ENCODE measurements at regions not wholly inside any gene's neighbourhood (a gene's known extent, or its start where the extent isn't known, plus 50 kb on each side); places are given as distances from the start of the nearest gene placed in this dataset.

- POLR2A ChIA-PET (ENCODE audit: unreplicated experiment): no interaction called here
Observed at GRCh38 chr5:3347741-3348140, 247.9 kb upstream of the IRX1 start.

DNA sequence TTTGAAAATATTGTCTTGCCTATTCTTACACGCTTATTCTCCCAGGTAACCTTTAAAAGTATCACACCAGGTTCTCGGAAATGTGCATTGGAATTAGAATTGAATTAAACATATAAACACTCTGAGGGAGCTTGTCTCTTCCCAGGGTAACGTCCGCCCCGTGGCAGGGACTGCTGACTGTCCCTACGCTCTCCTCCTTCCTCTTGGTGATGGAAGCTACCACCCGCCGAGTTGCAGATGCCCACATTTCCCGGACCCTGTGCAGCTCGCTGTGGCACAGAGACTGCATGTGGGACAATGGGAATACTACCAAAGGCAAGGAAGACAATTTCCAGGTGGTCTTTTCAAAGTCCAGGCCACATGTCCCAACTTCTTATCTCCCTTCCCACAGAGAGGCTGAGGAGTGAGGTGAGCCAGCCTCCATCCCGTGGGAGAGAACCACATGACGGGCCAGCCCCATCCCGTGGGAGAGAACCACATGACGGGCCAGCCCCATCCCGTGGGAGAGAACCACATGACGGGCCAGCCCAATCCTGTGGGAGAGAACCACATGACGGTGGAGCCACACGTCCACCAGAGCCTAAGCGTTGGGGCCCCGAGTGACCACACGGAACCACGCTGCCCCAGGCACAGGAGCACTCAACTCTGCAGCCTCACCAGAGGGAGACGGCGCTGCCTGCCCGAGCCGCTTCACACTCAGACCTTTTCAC is 249.4 kb upstream of the IRX1 start:
- Histone ChIP-seq H3K36me3 (ENCODE audit: low read depth) (no peaks in the 10 kb centered on the region), H3K79me2 (ENCODE audit: low read depth) (no peaks in the 10 kb centered on the region), H3K27me3 (ENCODE audit: insufficient read depth, low read depth) (peaks cover 95% of the 10 kb centered on the region), H3K27ac (no peak overlapping the region), H3K9me2 (ENCODE audit: insufficient read depth) (no peaks in the 10 kb centered on the region), H3K9me3 (ENCODE audit: insufficient read depth, low read depth) (no peaks in the 10 kb centered on the region), H2AFZ (no peak overlapping the region), H4K20me1 (ENCODE audit: insufficient read depth) (no peaks in the 10 kb centered on the region), H3F3A (ENCODE audit: insufficient read depth, low read depth) (no peaks in the 10 kb centered on the region), H3K4me2 (no peak overlapping the region), H3K4me1 (replicated peaks; ENCODE audit: insufficient read depth) (no peaks in the 10 kb centered on the region), H3K4me3 (no peak overlapping the region)
- POLR2A ChIA-PET (ENCODE audit: unreplicated experiment): no interaction called here
- DNase-seq: no peak
- BruUV-seq (replicated peaks): no TSS peak
- no peak for TF ChIP-seq EZH2 (IDR thresholded peaks at IDR 0.05; ENCODE audit: low read depth)
- intact Hi-C loops (cut with micrococcal nuclease; ENCODE audit: unreplicated experiment): no loop called here
- CTCF ChIA-PET: no interaction called here

More at GRCh38 chr5:3347741-3348140, 247.9 kb upstream of the IRX1 start:
- no peaks in the 10 kb centered on the region for H3K4me1 ChIP-seq (replicated peaks; ENCODE audit: insufficient read depth)
- H2AFZ ChIP-seq: no peak overlapping the region
- no peaks in the 10 kb centered on the region for H3K79me2 ChIP-seq (ENCODE audit: low read depth)
- H3K4me3 ChIP-seq: no peak overlapping the region
- no peaks in the 10 kb centered on the region for H3K36me3 ChIP-seq (ENCODE audit: low read depth)
- CTCF ChIA-PET: no interaction called here
- DNase-seq: no peak
- no peak overlapping the region for H3K27ac ChIP-seq
- no peak overlapping the region for H3K4me2 ChIP-seq
- H3K9me2 ChIP-seq (ENCODE audit: insufficient read depth): no peaks in the 10 kb centered on the region
- no TSS peak for BruUV-seq (replicated peaks)
- TF ChIP-seq EZH2 (IDR thresholded peaks at IDR 0.05; ENCODE audit: low read depth): no peak
- TF ChIP-seq, protein P1, sequence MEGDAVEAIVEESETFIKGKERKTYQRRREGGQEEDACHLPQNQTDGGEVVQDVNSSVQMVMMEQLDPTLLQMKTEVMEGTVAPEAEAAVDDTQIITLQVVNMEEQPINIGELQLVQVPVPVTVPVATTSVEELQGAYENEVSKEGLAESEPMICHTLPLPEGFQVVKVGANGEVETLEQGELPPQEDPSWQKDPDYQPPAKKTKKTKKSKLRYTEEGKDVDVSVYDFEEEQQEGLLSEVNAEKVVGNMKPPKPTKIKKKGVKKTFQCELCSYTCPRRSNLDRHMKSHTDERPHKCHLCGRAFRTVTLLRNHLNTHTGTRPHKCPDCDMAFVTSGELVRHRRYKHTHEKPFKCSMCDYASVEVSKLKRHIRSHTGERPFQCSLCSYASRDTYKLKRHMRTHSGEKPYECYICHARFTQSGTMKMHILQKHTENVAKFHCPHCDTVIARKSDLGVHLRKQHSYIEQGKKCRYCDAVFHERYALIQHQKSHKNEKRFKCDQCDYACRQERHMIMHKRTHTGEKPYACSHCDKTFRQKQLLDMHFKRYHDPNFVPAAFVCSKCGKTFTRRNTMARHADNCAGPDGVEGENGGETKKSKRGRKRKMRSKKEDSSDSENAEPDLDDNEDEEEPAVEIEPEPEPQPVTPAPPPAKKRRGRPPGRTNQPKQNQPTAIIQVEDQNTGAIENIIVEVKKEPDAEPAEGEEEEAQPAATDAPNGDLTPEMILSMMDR (conservative IDR thresholded peaks at IDR 0.05): no peak
- H4K20me1 ChIP-seq (ENCODE audit: insufficient read depth): no peaks in the 10 kb centered on the region
- H3K27me3 ChIP-seq (ENCODE audit: insufficient read depth, low read depth): peaks cover 89% of the 10 kb centered on the region
- intact Hi-C loops (cut with micrococcal nuclease; ENCODE audit: unreplicated experiment): no loop called here
- no peaks in the 10 kb centered on the region for H3F3A ChIP-seq (ENCODE audit: insufficient read depth, low read depth)
- no peaks in the 10 kb centered on the region for H3K9me3 ChIP-seq (ENCODE audit: insufficient read depth, low read depth)

DNA sequence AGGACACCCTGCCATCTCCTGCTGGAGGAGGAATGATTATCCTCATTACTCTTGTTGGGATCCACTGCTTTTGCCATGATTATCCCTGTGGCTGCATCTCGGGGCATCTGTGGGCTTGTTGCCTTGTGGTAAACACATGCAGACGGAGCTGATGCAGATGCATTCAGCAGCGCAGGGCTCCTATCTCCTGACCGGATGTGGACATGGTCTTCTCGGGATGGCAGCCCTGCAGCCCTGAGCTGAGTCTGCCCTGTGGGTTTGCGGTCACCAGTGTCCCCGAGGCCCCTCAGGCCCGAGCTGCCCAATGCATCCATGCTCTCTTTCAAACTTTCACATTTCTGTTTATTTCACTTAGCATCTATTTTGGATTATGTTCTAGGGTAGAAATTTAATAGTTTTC is 250.4 kb upstream of the IRX1 start:
- BruUV-seq (replicated peaks): no TSS peak
- POLR2A ChIA-PET (ENCODE audit: unreplicated experiment): no interaction called here
- no peak overlapping the region for H3K4me2 ChIP-seq

More for the DNA sequence above, 250.4 kb upstream of the IRX1 start:
- CTCF ChIA-PET: no interaction called here
- Histone ChIP-seq H3K4me1 (replicated peaks; ENCODE audit: insufficient read depth) (no peaks in the 10 kb centered on the region), H3K9me2 (ENCODE audit: insufficient read depth) (no peaks in the 10 kb centered on the region), H3K9me3 (ENCODE audit: insufficient read depth, low read depth) (no peaks in the 10 kb centered on the region), H3F3A (ENCODE audit: insufficient read depth, low read depth) (no peaks in the 10 kb centered on the region), H3K4me3 (no peak overlapping the region), H3K27ac (no peak overlapping the region), H4K20me1 (ENCODE audit: insufficient read depth) (no peaks in the 10 kb centered on the region), H3K79me2 (ENCODE audit: low read depth) (no peaks in the 10 kb centered on the region), H3K27me3 (ENCODE audit: insufficient read depth, low read depth) (peaks cover 96% of the 10 kb centered on the region), H2AFZ (no peak overlapping the region), H3K36me3 (ENCODE audit: low read depth) (no peaks in the 10 kb centered on the region)
- intact Hi-C loops (cut with micrococcal nuclease; ENCODE audit: unreplicated experiment): no loop called here
- TF ChIP-seq, protein P1 (conservative IDR thresholded peaks at IDR 0.05): no peak
- TF ChIP-seq EZH2 (IDR thresholded peaks at IDR 0.05; ENCODE audit: low read depth): no peak
- no peak for DNase-seq
